SU-DHL-6 (cell line): ENCODE measurements at regions not wholly inside any gene's neighbourhood (a gene's known extent, or its start where the extent isn't known, plus 50 kb on each side); places are given as distances from the start of the nearest gene placed in this dataset.

Experiments
- H2AFZ ChIP-seq: fragments of 200-600 bp; sonication (generic); 2 replicates; pipeline ENCODE4 v1.6.1; 2014; ENCODE audit warnings: low read depth, mild to moderate bottlenecking, moderate library complexity, mixed read lengths, antibody characterized with exemption, low read length; ENCODE audit not compliant: severe bottlenecking
- H3F3A ChIP-seq: fragments of 200-600 bp; shearing (Covaris generic); 2 replicates; pipeline ENCODE4 v1.6.0; 2016; ENCODE audit warnings: antibody characterized with exemption, mild to moderate bottlenecking; ENCODE audit not compliant: insufficient read depth
- H3K27ac ChIP-seq: fragments of 200-600 bp; sonication (generic); 2 replicates; pipeline ENCODE4 v1.5.1; 2016; ENCODE audit warnings: low read depth, mild to moderate bottlenecking, low read length, moderate library complexity, mixed read lengths
- H3K27me3 ChIP-seq: fragments of 200-600 bp; sonication (generic), shearing (Covaris generic); 2 replicates; pipeline ENCODE4 v1.6.0; 2014; ENCODE audit warnings: mild to moderate bottlenecking, low read length
- H3K36me3 ChIP-seq: fragments of 200-600 bp; sonication (generic); 2 replicates; pipeline ENCODE4 v1.6.1; 2014; ENCODE audit warnings: mild to moderate bottlenecking, low read length, mixed read lengths
- H3K4me2 ChIP-seq: fragments of 300-600, 200-600 bp; shearing (Covaris generic), sonication (generic); 2 replicates; pipeline ENCODE4 v1.6.0; 2014; ENCODE audit warnings: low read length, low read depth, mild to moderate bottlenecking; ENCODE audit not compliant: poor library complexity, severe bottlenecking
- H3K4me3 ChIP-seq: fragments of 200-600 bp; sonication (generic); 2 replicates; pipeline ENCODE4 v1.5.1; 2014; ENCODE audit warnings: antibody characterized with exemption, low read length, mild to moderate bottlenecking, mixed read lengths; ENCODE audit not compliant: insufficient read depth, poor library complexity, severe bottlenecking
- H3K79me2 ChIP-seq: fragments of 200-600 bp; sonication (generic); 2 replicates; pipeline ENCODE4 v1.6.1; 2014; ENCODE audit warnings: mild to moderate bottlenecking, low read length, moderate library complexity; ENCODE audit not compliant: insufficient read depth
- H3K9ac ChIP-seq: fragments of 200-600 bp; sonication (generic); 2 replicates; pipeline ENCODE4 v1.7.0; 2014; ENCODE audit warnings: mild to moderate bottlenecking, low read length
- H3K9me2 ChIP-seq: fragments of 200-600 bp; sonication (generic); replicated peaks from 2 replicates; pipeline ENCODE4 v1.6.1; 2014; ENCODE audit warnings: low read length; ENCODE audit not compliant: insufficient read depth
- H3K9me3 ChIP-seq: fragments of 200-600 bp; sonication (generic); 2 replicates; pipeline ENCODE4 v1.6.1; 2014; ENCODE audit warnings: low read length, mixed read lengths; ENCODE audit not compliant: insufficient read depth
- H4K20me1 ChIP-seq: fragments of 200-600 bp; sonication (generic); 2 replicates; pipeline ENCODE4 v1.6.1; 2014; ENCODE audit warnings: low read depth, mild to moderate bottlenecking, antibody characterized with exemption, low read length, moderate library complexity, mixed read lengths
- CTCF ChIP-seq: fragments of 200-600 bp; sonication (generic); IDR thresholded peaks from one replicate; pipeline ENCODE4 v1.5.1; 2017; ENCODE audit warnings: antibody characterized with exemption, mild to moderate bottlenecking, low read length, moderate library complexity; ENCODE audit not compliant: insufficient read depth, poor library complexity, severe bottlenecking
- EZH2phosphoT487 ChIP-seq: fragments of 200-600 bp; sonication (generic), shearing (Covaris generic); conservative IDR thresholded peaks from 2 replicates; pipeline ENCODE4 v1.6.1; 2018; ENCODE audit warnings: mild to moderate bottlenecking, antibody characterized with exemption, low read length, moderate library complexity, mixed read lengths

DNA sequence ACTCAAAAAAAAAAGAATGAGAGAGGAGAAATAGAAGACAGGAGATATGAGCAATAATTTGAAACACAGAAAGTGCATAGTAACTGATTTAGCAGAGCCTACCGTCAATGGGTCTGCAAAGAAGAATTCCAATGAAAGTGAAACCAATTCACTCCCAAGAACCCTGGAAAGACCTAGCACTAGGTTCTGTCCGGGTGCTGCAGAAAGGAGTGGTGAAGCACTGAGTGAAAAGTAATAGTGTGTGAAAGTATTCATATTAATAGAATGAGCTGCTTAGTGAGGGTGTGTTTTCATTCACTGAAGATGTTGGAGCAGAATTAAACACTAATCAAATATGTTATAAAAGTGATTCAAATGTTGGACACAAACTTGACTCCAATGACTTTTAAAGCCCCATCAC, 51.3 kb upstream of the SLC30A5 start:
- Histone ChIP-seq H3K9me3 (no peaks in the 10 kb centered on the region), H3K4me3 (no peak overlapping the region), H2AFZ (peak overlapping the region; percentile 77), H3K9me2 (no peaks in the 10 kb centered on the region), H3K4me2 (peak overlapping the region; percentile 73), H3F3A (0 out of 2 replicates have a peak, but pooled peaks cover 3% of the 10 kb centered on the region), H3K27me3 (no peaks in the 10 kb centered on the region), H3K9ac (0 out of 2 replicates have a peak overlapping the region, but pooled peaks have one; percentile 49), H3K79me2 (no peaks in the 10 kb centered on the region), H3K36me3 (no peaks in the 10 kb centered on the region), H4K20me1 (no peaks in the 10 kb centered on the region), H3K27ac (no peak overlapping the region)
- no peak for TF ChIP-seq EZH2phosphoT487
- TF ChIP-seq CTCF: no peak

- Histone ChIP-seq H3K9ac (peak overlapping the region; percentile 49), H3F3A (0 out of 2 replicates have a peak, but pooled peaks cover 3% of the 10 kb centered on the region), H3K79me2 (no peaks in the 10 kb centered on the region), H4K20me1 (no peaks in the 10 kb centered on the region), H3K27me3 (no peaks in the 10 kb centered on the region), H3K9me3 (no peaks in the 10 kb centered on the region), H3K36me3 (no peaks in the 10 kb centered on the region), H3K9me2 (no peaks in the 10 kb centered on the region), H2AFZ (peak overlapping the region; percentile 77), H3K4me2 (peak overlapping the region; percentile 73), H3K4me3 (no peak overlapping the region), H3K27ac (no peak overlapping the region)
- TF ChIP-seq EZH2phosphoT487 (no peak), CTCF (peak; percentile 83)
Measured at GRCh38 chr5:69042915-69043654, 50.7 kb upstream of the SLC30A5 start.

- H3K79me2 ChIP-seq: no peaks in the 10 kb centered on the region
- H3K9ac ChIP-seq: no peak overlapping the region
- no peak overlapping the region for H3K4me3 ChIP-seq
- no peaks in the 10 kb centered on the region for H4K20me1 ChIP-seq
- no peak overlapping the region for H3K27ac ChIP-seq
- H3K4me2 ChIP-seq: peak overlapping the region; percentile 73
- no peaks in the 10 kb centered on the region for H3K27me3 ChIP-seq
- no peaks in the 10 kb centered on the region for H3K36me3 ChIP-seq
- H3F3A ChIP-seq: 0 out of 2 replicates have a peak, but pooled peaks cover 3% of the 10 kb centered on the region
- TF ChIP-seq EZH2phosphoT487 (no peak), CTCF (no peak)
- H2AFZ ChIP-seq: peak overlapping the region; percentile 77
- H3K9me2 ChIP-seq: no peaks in the 10 kb centered on the region
- no peaks in the 10 kb centered on the region for H3K9me3 ChIP-seq
Measured at GRCh38 chr5:69043655-69043996, 50.2 kb upstream of the SLC30A5 start.
